GM21526 (cell line): ENCODE measurements at regions not wholly inside any gene's neighbourhood (a gene's known extent, or its start where the extent isn't known, plus 50 kb on each side); places are given as distances from the start of the nearest gene placed in this dataset.

Source experiments
- ATAC-seq: cut with Tn5 transposase; IDR thresholded peaks from one replicate; pipeline ENCODE4 v1.9.1; 2021; ENCODE audit warnings: moderate library complexity; ENCODE audit not compliant: unreplicated experiment, low FRiP score

- ATAC-seq, result no peak
These were observed 65.2 kb upstream of the PIM1 start for GRCh38 chr6:37104824-37105147.

- ATAC-seq, result no peak
These were observed 64.6 kb upstream of the PIM1 start for GRCh38 chr6:37105148-37106050.

GRCh38 chr6:37106051-37106363, 63.9 kb upstream of the PIM1 start:
- no peak for ATAC-seq

GRCh38 chr6:37106554-37106953, 63.4 kb upstream of the PIM1 start:
- ATAC-seq, result no peak

- no peak for ATAC-seq
These were observed 62.9 kb upstream of the PIM1 start for GRCh38 chr6:37106982-37107491.

GRCh38 chr6:37109714-37110499, 60.0 kb upstream of the PIM1 start:
- ATAC-seq, result no peak

GRCh38 chr6:37110500-37111461, 59.2 kb upstream of the PIM1 start:
- no peak for ATAC-seq

GRCh38 chr6:37113976-37114375, 56.0 kb upstream of the PIM1 start:
- no peak for ATAC-seq

GRCh38 chr6:37114612-37115011, 55.3 kb upstream of the PIM1 start:
- no peak for ATAC-seq

- ATAC-seq, result no peak
These were observed 54.6 kb upstream of the PIM1 start for GRCh38 chr6:37115236-37115895.

- ATAC-seq, result no peak
These were observed 53.6 kb upstream of the PIM1 start for GRCh38 chr6:37116326-37116725.

- no peak for ATAC-seq
These were observed 50.5 kb upstream of the PIM1 start for GRCh38 chr6:37119387-37119886.
